H7 (cell line): ENCODE measurements at regions not wholly inside any gene's neighbourhood (a gene's known extent, or its start where the extent isn't known, plus 50 kb on each side); places are given as distances from the start of the nearest gene placed in this dataset.

Experiments
- DNase-seq: peaks from one replicate; pipeline ENCODE4 v3.0.0; 2012
- H3K27me3 ChIP-seq: 2 replicates; pipeline ENCODE4 v1.6.0; 2011; ENCODE audit warnings: mild to moderate bottlenecking, low read length; ENCODE audit not compliant: control insufficient read depth, insufficient read depth
- H3K36me3 ChIP-seq: replicated peaks from 2 replicates; pipeline ENCODE4 v1.5.1; 2011; ENCODE audit warnings: low read length; ENCODE audit not compliant: control insufficient read depth, insufficient read depth
- H3K4me3 ChIP-seq: 2 replicates; pipeline ENCODE4 v1.5.1; 2011; ENCODE audit warnings: low read depth, mild to moderate bottlenecking, control low read depth, low read length, moderate library complexity; ENCODE audit not compliant: insufficient read depth

DNA sequence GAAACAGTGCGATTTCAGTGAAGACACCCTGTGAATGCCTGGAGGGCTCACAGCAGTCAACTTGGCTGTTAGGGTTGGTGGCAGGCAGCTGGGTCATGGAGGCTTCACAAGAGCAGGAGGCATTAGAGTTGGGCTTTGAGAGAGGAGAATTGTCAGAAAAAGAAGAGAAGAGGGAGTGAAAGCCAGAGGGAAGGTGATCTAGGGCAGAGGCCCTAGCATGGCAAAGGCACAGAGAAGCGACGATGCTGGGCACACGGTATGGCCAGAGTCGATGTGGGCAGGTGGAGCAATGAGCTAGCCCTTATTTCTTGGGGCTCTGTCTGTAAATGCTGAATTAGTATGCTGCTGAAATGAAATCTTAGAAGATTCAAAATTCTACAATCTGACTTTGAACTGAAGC lies 52.6 kb upstream of the OLFM4 start:
- Histone ChIP-seq H3K4me3 (no peak overlapping the region), H3K27me3 (no peaks in the 10 kb centered on the region), H3K36me3 (no peaks in the 10 kb centered on the region)
- no peak for DNase-seq

DNA sequence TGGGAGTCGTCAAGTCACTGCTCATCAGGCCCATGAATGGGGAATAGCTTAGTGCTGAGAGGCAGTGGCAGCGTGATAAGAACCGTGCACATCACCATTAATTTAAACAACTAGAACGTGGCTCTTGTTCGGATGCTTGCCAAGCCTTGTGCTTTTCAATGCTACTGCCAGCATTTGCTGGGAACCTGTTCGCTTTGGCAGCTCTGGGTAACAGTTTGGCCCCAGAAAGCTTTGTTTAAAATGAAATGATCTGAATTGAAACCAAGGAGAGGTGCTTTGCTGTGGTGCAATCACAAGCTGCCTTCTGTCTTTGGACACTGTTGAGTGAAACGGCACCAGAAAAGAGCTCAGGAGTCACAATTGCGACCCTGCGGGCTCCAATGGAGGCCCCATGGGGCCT lies 53.5 kb upstream of the OLFM4 start:
- no peaks in the 10 kb centered on the region for H3K27me3 ChIP-seq
- H3K4me3 ChIP-seq, result no peak overlapping the region
- H3K36me3 ChIP-seq, result no peaks in the 10 kb centered on the region
- no peak for DNase-seq

DNA sequence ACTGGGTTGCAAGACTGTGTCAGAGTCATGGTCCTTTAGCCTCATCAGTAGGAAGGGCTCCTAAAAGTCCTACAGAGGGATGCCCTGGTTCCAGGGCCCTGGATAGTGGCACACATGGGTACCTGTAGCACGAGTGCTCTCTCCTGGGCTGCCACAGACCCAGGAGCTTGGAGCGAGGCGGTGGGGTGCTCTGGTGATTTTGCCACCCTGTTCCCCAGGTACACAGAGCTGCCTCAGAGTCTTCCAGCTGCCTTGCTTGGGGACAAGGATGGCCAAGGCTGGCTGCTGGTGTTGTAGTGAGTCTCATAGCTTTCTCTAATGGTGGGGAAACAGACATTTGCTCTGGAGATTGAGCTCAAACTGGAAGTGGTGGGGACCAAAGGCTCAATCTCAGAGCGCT lies 53.9 kb upstream of the OLFM4 start:
- H3K36me3 ChIP-seq, result no peaks in the 10 kb centered on the region
- DNase-seq, result no peak
- H3K27me3 ChIP-seq, result no peaks in the 10 kb centered on the region
- no peak overlapping the region for H3K4me3 ChIP-seq

GRCh38 chr13:52969373-52969772 lies 59.2 kb upstream of the OLFM4 start:
- DNase-seq, result no peak
- Histone ChIP-seq H3K4me3 (no peak overlapping the region), H3K36me3 (no peaks in the 10 kb centered on the region), H3K27me3 (peaks cover 4% of the 10 kb centered on the region)

DNA sequence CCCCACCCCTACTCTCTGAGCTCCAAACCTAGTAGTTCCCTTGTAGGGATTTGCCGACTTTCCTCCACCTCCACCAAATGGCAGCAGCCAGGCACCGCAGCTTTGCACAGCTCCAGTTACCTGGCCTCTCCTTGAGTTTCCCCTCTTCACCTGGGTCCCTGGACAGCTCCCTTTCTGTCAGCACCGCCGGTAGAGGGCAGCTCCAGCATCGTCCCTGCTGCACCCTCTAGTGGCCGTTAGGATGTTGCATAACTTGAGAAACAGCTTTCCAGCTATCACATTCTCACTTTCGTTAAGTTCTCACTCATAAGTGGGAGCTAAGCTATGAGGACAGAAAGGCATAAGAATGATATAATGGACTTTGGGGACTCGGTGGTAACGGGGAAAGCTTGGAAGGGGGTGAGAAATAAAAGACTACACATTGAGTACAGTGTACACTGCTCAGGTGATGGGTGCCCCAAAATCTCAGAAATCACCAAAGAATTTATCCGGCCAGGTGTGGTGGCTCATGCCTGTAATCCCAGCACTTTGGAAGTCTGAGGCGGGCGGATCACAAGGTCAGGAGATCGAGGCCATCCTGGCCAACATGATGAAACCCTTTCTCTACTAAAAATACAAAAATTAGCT lies 60.4 kb upstream of the OLFM4 start:
- Histone ChIP-seq H3K36me3 (no peaks in the 10 kb centered on the region), H3K4me3 (no peak overlapping the region), H3K27me3 (peaks cover 6% of the 10 kb centered on the region)
- DNase-seq, result peak; percentile 79

- no peaks in the 10 kb centered on the region for H3K36me3 ChIP-seq
- no peak overlapping the region for H3K4me3 ChIP-seq
- no peak for DNase-seq
- H3K27me3 ChIP-seq, result peaks cover 10% of the 10 kb centered on the region; the same call in 1 of the 2 replicates
Observed at GRCh38 chr13:52961987-52962386, 66.6 kb upstream of the OLFM4 start.

DNA sequence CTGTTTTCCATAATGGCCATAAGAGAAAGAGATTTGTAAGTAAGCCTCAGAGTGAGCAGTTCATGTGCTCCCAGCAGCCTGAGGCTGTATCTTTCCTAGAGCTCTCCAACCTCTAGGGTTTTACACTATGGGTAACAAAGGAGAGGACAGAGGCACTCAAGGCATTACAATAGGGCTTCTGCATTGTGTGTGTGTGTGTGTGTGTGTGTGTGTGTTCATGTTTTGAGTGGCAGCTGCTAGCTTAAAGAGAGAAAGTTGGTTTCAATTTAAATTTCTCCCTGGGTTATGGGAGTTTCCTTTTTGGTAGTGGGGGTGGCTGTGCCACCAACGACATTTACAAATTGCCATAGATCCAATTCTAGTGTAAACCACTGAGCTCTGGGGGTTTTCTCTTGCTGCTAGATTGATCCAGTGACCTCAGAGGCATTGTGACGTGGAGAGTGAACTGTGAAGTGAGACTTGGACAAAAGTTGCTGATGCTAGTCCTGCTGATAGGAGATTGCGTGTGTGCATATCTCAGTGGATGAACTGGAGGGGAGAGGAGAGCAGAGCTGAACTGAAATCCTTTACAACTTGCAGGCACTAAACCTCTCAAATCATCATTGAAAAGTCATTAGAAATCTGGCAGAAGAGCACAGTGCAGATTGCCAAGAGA lies 67.2 kb upstream of the OLFM4 start:
- Histone ChIP-seq H3K36me3 (no peaks in the 10 kb centered on the region), H3K4me3 (no peak overlapping the region), H3K27me3 (peaks cover 10% of the 10 kb centered on the region)
- DNase-seq, result no peak

- Histone ChIP-seq H3K4me3 (no peak overlapping the region), H3K36me3 (no peaks in the 10 kb centered on the region), H3K27me3 (no peaks in the 10 kb centered on the region; the same call in none of the 2 replicates)
- DNase-seq, result peak; percentile 58
Observed at GRCh38 chr13:52955472-52955874, 73.1 kb upstream of the OLFM4 start.

- H3K36me3 ChIP-seq, result no peaks in the 10 kb centered on the region
- peak; percentile 43 for DNase-seq
- no peak overlapping the region for H3K4me3 ChIP-seq
- peaks cover 2% of the 10 kb centered on the region for H3K27me3 ChIP-seq
Observed at GRCh38 chr13:52954838-52955237, 73.8 kb upstream of the OLFM4 start.

GRCh38 chr13:52950436-52950956 lies 78.1 kb upstream of the OLFM4 start:
- Histone ChIP-seq H3K27me3 (peaks cover 5% of the 10 kb centered on the region; the same call in 1 of the 2 replicates), H3K4me3 (no peak overlapping the region), H3K36me3 (no peaks in the 10 kb centered on the region)
- DNase-seq, result no peak

DNA sequence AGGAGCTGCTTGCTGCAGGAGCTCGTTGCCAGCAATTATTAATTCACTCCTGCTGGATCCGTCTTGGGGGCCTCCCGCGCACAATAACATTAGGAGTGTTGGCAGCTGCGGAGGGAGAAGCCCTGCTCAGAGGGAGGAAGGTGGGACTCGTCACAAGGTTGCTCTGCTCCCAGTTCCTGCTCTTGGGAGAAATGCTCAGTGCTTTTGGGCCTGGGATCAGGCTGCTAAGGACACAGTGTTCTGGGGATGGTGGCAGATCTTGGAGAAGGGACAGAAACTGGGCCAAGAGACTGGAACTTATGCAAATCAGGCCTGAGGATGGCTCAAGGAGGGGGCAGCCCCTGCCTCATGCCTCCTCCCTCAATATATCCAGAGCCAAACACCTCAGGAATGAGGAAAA lies 78.9 kb upstream of the OLFM4 start:
- DNase-seq, result no peak
- Histone ChIP-seq H3K4me3 (no peak overlapping the region), H3K36me3 (no peaks in the 10 kb centered on the region), H3K27me3 (peaks cover 5% of the 10 kb centered on the region; the same call in 1 of the 2 replicates)

DNA sequence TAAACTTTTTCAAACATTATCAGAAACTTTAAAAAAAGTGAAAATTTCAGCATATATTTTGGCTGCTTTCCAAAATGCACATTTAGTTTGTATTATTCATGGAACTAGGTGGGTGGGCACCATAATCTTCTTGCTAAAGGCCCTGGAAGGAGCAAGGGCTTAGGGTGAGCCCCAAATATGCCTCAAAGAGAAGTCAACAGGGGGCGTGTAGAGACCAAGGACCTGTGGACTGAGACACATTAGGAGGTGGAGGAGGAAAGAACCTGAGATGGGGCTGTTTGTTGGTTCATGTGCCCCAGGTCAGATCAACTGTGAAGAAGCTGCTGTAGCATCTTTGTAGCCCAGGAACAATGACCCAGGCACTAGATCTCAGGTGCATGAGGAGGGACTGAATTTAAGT lies 79.6 kb upstream of the OLFM4 start:
- no peak for DNase-seq
- Histone ChIP-seq H3K36me3 (no peaks in the 10 kb centered on the region), H3K4me3 (no peak overlapping the region), H3K27me3 (peaks cover 5% of the 10 kb centered on the region; the same call in 1 of the 2 replicates)

- peak; percentile 60 for DNase-seq
- Histone ChIP-seq H3K27me3 (peaks cover 5% of the 10 kb centered on the region; the same call in 1 of the 2 replicates), H3K36me3 (no peaks in the 10 kb centered on the region), H3K4me3 (no peak overlapping the region)
Observed at GRCh38 chr13:52947921-52948373, 80.7 kb upstream of the OLFM4 start.

- Histone ChIP-seq H3K36me3 (no peaks in the 10 kb centered on the region), H3K4me3 (no peak overlapping the region), H3K27me3 (peaks cover 5% of the 10 kb centered on the region; the same call in 1 of the 2 replicates)
- DNase-seq, result no peak
Observed at GRCh38 chr13:52945348-52945747, 83.3 kb upstream of the OLFM4 start.

DNA sequence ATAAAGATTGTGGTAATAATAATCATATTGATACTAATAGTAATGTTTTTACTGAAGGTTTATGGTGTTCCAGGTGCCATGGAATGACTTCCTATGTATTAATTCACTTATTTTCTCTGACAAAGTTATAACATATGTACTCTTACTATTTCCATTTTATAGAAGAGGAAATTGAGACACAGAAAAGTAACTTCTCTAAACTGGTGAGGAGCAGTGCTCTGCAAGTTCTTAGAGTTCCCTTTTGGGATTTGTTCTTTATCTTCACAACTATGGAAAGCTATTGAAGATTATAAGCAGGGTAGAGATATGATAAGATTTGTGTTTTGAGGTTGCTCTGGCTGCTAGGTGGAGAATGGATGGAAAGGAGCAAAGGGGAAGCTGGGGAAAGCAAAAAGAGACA lies 83.9 kb upstream of the OLFM4 start:
- H3K4me3 ChIP-seq, result no peak overlapping the region
- H3K27me3 ChIP-seq, result peaks cover 1% of the 10 kb centered on the region; the same call in 1 of the 2 replicates
- no peak for DNase-seq
- no peaks in the 10 kb centered on the region for H3K36me3 ChIP-seq
